ENCODE measurements at regions not wholly inside any gene's neighbourhood (a gene's known extent, or its start where the extent isn't known, plus 50 kb on each side); places are given as distances from the start of the nearest gene placed in this dataset.

- no peak for DNase-seq
Measured at GRCh38 chrX:69024931-69025330, 140.3 kb downstream of the PJA1 start.

GRCh38 chrX:69024161-69024736 is 141.0 kb downstream of the PJA1 start:
- no peak for DNase-seq

DNA sequence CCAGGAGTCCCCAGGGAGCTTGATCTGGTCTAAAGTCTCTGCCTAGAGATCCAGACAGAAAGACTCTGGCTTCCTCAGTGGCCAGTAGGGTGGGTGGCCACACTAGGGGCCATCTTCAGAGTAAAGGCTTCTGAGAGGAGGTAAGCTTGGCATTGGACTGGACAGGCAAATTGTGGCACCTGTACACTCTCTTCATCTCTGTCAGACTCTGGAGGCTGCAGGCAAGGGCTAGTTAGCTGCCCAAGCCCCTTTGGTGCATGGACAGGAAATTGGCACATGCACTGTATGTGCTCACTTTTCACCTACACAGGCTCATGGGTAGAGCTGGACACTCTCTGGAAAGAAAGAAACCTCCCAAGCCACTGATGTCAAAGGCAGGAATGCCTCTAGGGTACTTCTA is 142.8 kb downstream of the PJA1 start:
- no peak for DNase-seq

DNA sequence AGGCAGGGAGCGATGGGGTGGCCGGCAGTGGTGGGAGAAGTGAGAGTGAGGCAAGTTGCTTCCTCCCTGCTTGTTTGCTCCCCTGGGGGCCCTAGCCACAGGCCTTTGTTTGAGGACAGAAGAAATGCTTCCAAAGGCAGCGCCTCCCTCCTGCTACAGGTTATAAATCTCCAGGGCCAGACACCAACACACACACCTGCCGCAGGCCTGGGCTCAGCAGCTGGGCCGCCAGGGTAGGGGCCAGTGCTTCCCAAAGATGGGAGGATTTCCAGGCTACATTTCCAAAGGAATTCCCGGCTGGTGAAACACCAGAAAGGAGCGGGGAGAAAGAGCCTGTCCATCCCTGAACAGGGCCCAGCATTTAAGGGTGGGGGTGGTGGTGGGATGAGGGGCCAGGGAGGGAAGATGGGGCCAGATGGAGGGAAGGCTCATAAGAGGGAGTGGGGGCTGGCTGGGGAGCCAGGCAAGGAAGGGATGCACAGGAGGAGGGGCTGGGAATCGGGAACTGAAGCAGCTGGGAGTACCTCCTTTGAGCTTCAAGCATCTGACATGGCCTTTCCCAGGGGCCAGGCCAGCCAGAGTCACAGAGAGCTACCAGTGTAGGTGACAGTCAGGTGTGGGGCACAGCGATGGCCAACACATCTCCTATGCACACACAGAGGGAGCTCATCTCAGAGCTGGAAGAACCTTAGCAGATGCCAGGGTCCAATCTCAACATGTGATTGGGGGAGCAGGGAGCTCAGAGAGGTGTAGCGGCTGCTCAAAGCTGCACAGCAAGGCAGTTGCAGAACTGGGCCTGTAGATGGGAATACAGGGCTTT is 143.9 kb downstream of the PJA1 start:
- DNase-seq: no peak

DNA sequence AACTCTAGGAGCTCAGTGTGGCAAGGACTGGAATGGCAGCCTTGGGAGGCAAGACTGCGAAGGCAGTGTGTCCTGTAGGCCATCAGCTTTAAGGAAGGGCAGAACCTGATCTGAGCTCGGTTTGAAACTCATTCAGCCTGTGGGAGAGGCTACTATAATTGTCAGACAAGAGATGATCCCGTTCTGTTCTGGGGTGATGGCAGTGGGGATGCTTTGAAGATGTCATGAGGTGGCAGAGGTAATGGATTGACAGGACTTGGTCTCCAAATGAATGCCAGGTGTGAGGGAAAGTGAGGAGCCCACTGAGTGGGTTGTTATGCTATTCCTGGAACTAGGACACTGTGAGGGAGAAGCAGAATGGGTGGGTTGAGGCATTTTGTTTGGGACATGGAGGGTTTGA is 144.9 kb downstream of the PJA1 start:
- no peak for DNase-seq

DNA sequence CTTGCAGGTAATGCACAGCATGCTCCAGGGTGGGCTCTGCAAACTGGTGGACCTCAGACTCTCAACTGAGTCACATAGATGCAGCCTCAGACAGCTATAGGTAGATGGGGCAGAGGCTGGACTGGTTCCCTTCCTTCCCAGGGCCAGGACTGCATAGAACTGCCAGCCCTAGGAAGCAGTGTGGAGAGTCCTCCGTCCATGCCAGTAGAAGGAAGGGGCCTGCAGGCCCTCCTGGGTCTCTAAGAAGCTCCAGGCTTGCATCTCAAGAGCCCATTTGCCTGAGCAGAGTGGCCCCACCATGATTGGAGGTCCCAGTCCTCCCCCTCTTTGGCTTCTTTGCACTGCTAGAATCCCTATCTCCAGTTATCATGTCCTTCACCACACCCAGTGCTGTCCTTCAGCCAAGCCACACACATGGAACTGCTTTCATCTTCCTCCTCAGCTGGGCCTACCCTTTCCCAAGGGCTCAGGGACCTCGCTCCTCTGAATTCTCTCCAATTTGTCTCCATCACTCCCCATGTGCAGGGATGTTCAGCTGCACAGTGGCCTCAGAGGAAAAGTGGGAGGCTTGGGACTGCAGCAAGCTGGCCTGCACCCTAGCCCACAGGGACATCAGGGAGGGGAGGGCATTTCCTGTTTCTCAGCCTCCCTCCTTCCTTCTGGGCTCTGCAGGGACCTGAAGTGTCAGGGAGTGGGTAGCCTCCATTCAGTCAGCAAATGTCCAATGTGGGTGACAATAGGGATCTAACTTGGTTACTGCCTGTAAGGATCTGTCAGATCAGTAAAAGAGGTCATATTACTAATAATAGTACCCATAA is 146.0 kb downstream of the PJA1 start:
- DNase-seq: no peak

GRCh38 chrX:69018416-69019072 is 146.7 kb downstream of the PJA1 start:
- DNase-seq: no peak

- no peak for DNase-seq
Measured at GRCh38 chrX:69016293-69016941, 148.8 kb downstream of the PJA1 start.

DNA sequence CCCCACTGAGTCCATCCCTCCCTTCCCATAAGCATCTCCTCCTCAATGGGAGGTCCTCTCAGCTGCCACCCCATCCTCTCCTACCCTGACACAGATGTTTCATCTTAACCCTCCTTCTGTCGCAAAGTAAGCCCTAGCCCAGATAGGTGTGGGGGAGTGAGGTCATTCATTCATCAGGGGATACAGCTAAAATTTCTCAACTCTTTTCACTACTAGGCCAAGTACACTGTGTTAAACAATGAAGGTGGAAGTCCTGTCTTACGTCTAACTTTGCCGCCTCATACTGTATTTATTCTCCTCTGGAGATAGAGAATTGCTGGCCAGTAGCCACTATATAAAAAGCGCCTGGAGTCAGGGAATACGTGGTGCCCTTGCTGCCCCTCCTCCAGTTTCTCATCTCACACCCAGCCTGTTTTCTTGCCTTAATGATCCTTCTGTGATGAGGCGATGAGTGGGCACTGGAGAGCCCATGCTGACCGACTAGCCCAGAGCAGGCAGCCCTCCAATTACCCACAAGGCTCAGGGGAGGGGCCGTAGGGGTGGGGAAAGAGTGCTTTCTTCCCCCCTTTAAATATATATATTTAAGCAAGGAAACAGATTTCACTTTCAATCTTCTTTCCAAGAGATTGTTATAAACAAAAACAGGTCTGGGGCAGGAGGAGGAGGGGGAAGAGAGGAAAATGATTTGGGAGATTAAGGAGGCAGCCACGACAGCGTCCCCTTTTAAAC is 149.5 kb downstream of the PJA1 start:
- no peak for DNase-seq

DNA sequence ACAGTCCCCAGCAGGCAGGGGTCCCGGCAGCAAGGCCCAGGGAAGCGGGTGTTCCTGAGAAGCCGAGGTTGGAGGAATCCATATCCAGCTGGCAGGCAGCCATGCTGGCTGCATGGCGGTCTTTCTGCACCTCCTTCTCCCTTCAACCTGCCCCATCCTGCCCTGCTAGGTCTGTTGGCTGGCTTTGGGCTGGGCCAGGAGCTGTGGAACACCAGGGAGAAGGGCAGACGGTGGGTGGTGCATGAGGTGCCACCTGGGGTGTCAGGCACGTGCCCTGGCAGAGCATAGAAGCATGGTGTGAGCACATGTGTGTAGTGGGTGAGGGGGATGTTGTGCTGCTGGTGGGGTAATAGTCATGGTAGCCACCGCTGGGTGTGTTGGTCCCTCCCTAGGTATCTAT is 150.1 kb downstream of the PJA1 start:
- DNase-seq: no peak

- DNase-seq: no peak
Measured at GRCh38 chrX:69014200-69014599, 151.1 kb downstream of the PJA1 start.

DNA sequence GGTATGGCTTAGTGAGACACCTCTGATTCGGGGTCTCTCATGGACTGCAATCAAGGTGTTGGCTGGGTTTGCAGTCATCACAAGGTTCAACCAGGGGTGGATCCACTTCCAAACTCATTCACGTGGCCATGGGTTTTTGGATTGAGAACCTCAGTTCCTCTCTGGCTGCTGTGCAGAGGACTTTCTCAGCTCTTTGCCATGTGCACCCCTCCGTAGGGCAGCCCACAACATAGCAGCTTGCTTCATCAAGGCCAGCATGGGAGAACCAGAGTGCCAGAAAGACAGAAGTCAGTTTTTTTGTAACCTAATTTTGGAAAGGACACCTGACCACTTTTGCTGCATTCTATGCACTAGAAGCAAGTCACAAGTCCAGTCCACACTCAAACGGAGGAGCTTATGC is 154.9 kb downstream of the PJA1 start:
- DNase-seq: no peak

DNA sequence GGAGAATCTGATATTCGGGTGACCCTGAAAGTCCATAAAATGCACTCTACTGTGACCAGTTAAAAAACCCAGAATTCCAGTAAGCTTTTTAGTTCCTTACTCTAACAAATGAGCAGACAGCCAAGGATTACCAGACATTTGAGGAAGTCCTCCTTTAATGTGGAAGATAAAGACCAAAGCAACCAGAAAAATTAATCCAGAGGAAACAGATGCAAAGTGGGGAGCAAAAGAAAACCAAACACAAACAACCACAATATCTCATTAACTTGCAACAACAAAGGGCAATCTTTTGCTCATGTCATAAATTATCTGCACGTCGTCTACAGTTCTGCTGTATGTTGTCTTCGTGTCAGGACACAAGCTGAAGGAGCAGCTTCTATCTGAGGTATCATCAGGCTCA is 164.4 kb downstream of the PJA1 start:
- DNase-seq: no peak

DNA sequence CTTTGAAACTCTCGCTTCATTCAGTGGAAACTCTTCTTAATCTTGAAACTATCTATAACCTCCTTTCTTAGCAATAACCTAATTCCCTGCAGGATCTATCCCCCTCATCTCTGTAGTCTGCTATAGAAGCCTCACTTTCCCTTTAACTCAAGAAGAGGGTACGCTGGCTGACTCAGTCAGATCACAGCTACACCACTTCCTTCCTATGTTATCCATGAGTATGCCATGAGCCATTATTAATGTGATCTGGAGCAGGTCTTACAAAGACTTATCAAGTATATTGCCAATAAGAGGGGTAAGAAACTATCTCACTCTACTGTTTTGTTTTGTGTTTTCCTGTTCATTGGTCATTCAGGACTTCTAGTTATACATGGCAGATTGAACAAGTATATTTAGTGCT is 165.3 kb downstream of the PJA1 start:
- no peak for DNase-seq

DNA sequence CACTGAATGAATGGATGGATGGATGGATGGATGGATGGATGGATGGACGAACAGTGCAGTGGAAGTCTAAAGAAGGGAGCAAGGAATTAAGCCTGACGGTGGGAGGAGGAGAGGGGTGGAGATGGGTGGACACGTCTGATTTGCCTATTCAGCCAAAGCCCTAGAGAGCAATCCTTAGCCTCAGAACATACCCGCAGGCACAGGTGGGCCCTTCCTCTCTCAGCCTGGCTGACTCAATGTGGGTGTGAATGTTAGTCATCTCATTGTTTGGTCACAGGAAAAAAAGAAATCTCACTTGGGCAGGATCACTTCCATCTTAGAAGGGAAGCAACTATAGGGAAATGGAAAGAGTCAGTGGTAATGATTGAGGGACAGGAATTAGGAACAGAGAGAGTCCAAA is 165.9 kb downstream of the PJA1 start:
- peak; percentile 13 for DNase-seq

DNA sequence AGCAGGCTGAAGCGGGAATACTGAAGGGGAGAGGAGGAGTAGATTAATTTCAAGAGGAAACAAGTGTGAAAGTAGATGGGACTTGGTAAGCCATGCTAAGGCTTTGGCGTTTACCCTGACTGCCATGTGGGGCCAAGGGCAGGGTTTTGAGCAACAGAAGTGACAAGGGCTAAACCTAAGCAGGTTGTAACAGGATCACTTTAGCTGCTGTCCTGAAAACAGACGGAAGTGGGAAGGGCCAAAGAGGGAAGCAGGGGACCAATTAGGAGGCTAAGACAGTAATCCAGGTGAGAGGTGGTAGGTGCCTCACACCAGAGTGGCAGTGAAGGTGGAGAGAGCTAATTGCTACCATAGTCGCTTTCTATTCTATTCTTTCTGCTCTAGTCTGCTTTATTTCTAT is 166.5 kb downstream of the PJA1 start:
- no peak for DNase-seq

DNA sequence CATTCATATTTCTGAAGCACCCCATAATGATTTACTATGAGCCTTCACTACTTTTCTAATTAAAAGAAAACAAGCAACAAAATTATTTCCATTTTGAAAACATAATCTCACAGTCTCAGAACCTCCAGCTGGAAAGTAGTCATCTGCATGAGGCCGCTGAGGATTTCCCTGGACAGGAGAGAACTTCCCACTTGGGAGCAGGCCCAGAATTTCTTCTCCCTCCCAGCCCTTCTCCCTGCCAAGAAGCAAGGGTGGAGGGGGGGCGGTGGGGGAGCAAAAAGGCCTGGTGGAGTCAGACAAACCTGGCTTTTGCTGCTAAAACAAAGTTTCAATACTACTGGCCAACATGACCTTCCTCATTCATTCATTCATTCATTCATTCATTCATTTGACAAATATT is 167.3 kb downstream of the PJA1 start:
- no peak for DNase-seq

GRCh38 chrX:68997511-68997910 is 167.7 kb downstream of the PJA1 start:
- DNase-seq: no peak

- DNase-seq: no peak
Measured at GRCh38 chrX:68995780-68996551, 167.1 kb downstream of the EFNB1 start.

- no peak for DNase-seq
Measured at GRCh38 chrX:68995386-68995779, 166.6 kb downstream of the EFNB1 start.

- no peak for DNase-seq
Measured at GRCh38 chrX:68994891-68995255, 166.1 kb downstream of the EFNB1 start.
